Spinal cord (tissue), 9 donors: ENCODE measurements at regions not wholly inside any gene's neighbourhood (a gene's known extent, or its start where the extent isn't known, plus 50 kb on each side); places are given as distances from the start of the nearest gene placed in this dataset.

Experiments used
- DNase-seq, 6 donors: peaks; one replicate each; pipeline versions ENCODE4 v3.0.0 to v3.0.0-alpha.2; 2013 to 2015; ENCODE audit warnings: low spot score in 6 of 6, low read depth in 4 of 6
- H3K27ac ChIP-seq: one replicate; pipeline ENCODE4 v1.5.1; 2013; ENCODE audit warnings: low read depth, low read length, control low read depth
- H3K27me3 ChIP-seq: one replicate; pipeline ENCODE4 v1.6.1; 2013; ENCODE audit warnings: low read length; ENCODE audit not compliant: control insufficient read depth, insufficient read depth
- H3K36me3 ChIP-seq: one replicate; pipeline ENCODE4 v1.6.1; 2013; ENCODE audit warnings: low read length; ENCODE audit not compliant: control insufficient read depth, insufficient read depth
- H3K4me1 ChIP-seq: one replicate; pipeline ENCODE4 v1.6.1; 2013; ENCODE audit warnings: low read length; ENCODE audit not compliant: control insufficient read depth, insufficient read depth
- H3K4me3 ChIP-seq: one replicate; pipeline ENCODE4 v1.5.1; 2013; ENCODE audit warnings: low read depth, low read length, control low read depth
- H3K9me3 ChIP-seq: one replicate; pipeline ENCODE4 v1.6.1; 2013; ENCODE audit warnings: low read length; ENCODE audit not compliant: control insufficient read depth, insufficient read depth
- WGBS: methylation state at CpG from one replicate; pipeline ENCODE4 v1.1.5; 2013; ENCODE audit warnings: missing lambda C conversion rate; ENCODE audit not compliant: insufficient coverage; 5-methylcytosine and 5-hydroxymethylcytosine counted together
- donor health status: healthy.

DNA sequence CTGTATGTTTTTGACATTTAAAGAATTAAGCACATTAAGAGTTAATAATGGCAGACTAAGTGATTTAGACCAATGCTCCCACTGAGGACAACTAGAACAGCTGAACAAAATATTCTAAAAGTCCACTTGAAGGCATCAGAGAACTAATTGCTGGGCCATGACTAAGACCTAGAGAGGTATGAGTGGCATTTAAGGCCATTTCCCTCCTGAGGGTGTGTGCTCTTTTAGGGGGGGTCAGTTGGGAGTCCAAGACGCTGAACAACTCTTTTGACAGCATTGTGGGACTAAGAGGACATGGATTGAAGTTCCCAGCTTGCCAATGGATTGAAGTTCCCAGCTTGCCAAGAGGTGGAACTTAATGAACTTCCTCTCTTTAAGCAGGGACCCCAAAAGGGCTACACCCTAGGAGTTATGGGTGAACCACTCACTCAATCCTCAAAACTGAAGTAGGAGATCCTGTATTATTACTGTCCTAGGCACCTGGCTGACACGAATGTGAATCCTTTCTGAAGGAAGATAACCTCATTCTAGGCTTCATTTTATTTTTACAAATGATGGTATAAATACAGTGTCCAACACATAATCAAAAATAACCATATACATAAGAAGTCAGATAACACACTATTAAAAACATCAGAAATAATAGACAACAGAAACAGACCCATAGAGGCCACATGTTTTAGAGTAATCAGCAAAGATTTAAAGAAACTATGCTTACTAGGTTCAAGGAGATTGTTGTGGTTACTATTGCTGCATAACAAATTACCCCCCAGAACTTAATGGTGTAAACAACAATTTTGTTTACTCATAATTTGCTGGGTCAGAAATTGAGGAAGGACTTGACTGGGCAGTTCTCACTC lies 175.1 kb downstream of the VEGFA start:
- Histone ChIP-seq H3K9me3 (peaks cover 2% of the 10 kb centered on the region), H3K36me3 (no peaks in the 10 kb centered on the region), H3K4me1 (peaks cover 6% of the 10 kb centered on the region), H3K4me3 (no peak overlapping the region), H3K27me3 (no peaks in the 10 kb centered on the region), H3K27ac (no peak overlapping the region)
- 88% methylated on average over 1 of the region's 2 CpGs for WGBS
- no peak for DNase-seq

- no peaks in the 10 kb centered on the region for H3K36me3 ChIP-seq
- no peaks in the 10 kb centered on the region for H3K27me3 ChIP-seq
- peaks cover 2% of the 10 kb centered on the region for H3K9me3 ChIP-seq
- no peak for DNase-seq
- H3K4me3 ChIP-seq = no peak overlapping the region
- no peak overlapping the region for H3K27ac ChIP-seq
- WGBS = 50% methylated on average over 4 of the region's 6 CpGs
- H3K4me1 ChIP-seq = peaks cover 6% of the 10 kb centered on the region
Observed at GRCh38 chr6:43943781-43944250, 173.8 kb downstream of the VEGFA start.

DNA sequence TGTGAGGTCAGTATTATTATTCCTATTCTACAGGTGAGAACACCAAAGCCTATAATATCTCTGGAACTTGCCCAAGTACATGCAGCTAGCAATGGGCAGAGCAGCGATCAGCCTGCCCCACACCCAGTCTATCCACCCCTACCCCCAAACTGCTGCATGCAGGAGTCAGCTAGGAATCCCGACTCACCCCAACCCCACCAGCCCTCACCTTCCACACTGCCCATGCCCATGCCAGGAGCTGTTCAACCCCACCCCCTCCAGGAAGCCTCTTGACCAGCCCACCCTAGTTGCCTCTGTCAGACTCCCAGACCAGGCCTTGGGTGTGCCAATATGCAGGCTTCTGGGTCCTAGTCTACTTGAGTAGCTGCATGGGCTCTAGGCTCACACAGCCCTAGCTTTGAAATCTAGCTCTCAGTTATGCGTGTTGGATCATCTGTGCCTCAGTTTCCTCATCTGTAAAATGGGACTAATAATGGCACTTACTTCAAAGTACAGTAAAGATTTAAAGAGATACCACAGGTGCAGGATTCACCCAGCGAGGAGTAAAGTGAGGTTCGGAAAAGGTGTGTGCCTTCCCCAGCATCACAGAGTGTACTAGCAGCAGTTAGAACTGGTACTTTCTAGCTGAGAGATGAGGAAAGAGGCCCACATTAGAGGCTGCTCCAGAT lies 173.2 kb downstream of the VEGFA start:
- H3K36me3 ChIP-seq = no peaks in the 10 kb centered on the region
- H3K4me1 ChIP-seq = peaks cover 6% of the 10 kb centered on the region
- DNase-seq = no peak
- 91% methylated on average over 5 of the region's 5 CpGs for WGBS
- H3K4me3 ChIP-seq = no peak overlapping the region
- no peak overlapping the region for H3K27ac ChIP-seq
- peaks cover 2% of the 10 kb centered on the region for H3K9me3 ChIP-seq
- H3K27me3 ChIP-seq = no peaks in the 10 kb centered on the region

- Histone ChIP-seq H3K27me3 (no peaks in the 10 kb centered on the region), H3K27ac (no peak overlapping the region), H3K9me3 (peaks cover 2% of the 10 kb centered on the region), H3K4me3 (no peak overlapping the region), H3K36me3 (no peaks in the 10 kb centered on the region), H3K4me1 (peaks cover 6% of the 10 kb centered on the region)
- DNase-seq = no peak
- WGBS = 100% methylated on average over 2 of the region's 3 CpGs
Observed at GRCh38 chr6:43942616-43943015, 172.6 kb downstream of the VEGFA start.

DNA sequence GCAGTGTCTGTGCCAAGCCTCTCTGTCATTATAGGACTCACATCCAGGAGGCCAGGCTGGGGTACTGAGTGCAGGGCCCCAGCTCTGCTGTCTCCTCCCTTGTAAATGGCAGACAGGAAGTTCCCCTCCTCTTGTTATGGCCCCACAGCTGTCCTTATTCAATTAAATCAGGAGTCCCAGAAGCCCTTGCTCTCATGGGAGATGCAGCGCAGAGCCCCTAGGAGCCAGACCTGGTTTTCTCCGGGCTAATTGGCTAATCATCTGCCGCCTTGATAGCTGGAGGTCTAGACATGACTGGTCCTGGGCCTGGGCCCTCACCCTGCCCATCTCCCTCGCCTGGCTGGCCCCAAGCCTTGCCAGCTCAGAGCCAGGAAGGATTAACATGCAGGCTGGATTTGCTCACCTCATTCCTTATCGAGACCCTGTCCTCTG lies 172.0 kb downstream of the VEGFA start:
- Histone ChIP-seq H3K27ac (no peak overlapping the region), H3K9me3 (peaks cover 2% of the 10 kb centered on the region), H3K36me3 (no peaks in the 10 kb centered on the region), H3K27me3 (no peaks in the 10 kb centered on the region), H3K4me3 (no peak overlapping the region), H3K4me1 (peaks cover 6% of the 10 kb centered on the region)
- 88% methylated on average over 4 of the region's 5 CpGs for WGBS
- no peak for DNase-seq

GRCh38 chr6:43941174-43941573 lies 171.2 kb downstream of the VEGFA start:
- Histone ChIP-seq H3K9me3 (peaks cover 2% of the 10 kb centered on the region), H3K4me3 (no peak overlapping the region), H3K27me3 (no peaks in the 10 kb centered on the region), H3K36me3 (no peaks in the 10 kb centered on the region), H3K4me1 (peaks cover 6% of the 10 kb centered on the region), H3K27ac (no peak overlapping the region)
- 95% methylated on average over 5 of the region's 5 CpGs for WGBS
- no peak for DNase-seq

DNA sequence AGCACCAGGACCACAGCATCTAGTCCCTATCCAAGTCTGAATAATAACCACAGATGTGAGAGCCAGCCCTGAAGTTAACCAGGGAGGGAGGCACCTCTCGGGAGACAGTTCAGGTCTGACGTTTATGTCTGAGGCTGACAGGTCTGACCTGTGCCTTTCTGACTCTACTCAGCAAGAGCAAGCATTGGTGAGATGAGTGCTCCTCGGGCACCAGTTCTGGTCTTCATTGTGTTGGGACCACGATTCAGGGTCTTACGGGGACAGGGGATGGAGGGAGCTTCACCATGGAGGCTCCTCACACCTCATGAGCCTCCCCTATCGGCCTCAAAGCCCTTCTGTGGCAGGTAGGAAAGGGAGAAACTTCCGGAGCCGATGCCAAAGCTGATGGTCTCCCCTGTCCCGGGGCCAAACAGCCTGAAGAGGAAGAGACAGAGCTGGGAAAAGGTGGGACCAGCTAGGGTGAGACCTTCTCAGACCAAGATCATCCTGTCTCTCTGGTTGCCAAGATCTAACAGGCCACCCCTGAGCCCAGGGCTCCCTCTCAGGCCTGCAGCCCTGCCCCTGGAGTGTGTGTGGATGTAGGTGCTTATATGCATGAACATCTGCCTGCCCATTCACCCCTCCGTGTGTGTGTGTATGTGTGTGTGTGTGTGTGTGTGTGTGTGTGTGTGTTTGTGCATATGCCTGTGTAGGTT lies 170.5 kb downstream of the VEGFA start:
- Histone ChIP-seq H3K9me3 (peaks cover 2% of the 10 kb centered on the region), H3K4me1 (peaks cover 10% of the 10 kb centered on the region), H3K36me3 (no peaks in the 10 kb centered on the region), H3K27ac (no peak overlapping the region), H3K4me3 (no peak overlapping the region), H3K27me3 (no peaks in the 10 kb centered on the region)
- DNase-seq = no peak
- 93% methylated on average over 8 of the region's 10 CpGs for WGBS

DNA sequence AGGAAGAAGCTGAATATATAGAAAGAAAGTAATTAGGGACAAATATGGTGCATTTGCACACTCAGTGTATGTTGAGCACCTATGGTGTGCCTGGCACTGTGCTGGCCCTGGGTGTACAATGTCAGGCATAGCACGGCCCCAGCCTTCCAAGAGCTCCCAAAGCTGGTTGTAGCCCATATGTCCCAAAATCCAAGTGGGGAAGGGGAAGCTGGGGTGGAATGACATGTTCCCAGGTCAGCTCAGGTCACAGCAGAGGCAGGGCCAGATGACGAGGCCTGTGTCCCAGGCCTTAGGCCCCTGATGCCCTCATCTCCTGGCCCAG lies 170.0 kb downstream of the VEGFA start:
- Histone ChIP-seq H3K9me3 (peaks cover 2% of the 10 kb centered on the region), H3K4me1 (peaks cover 10% of the 10 kb centered on the region), H3K27ac (no peak overlapping the region), H3K4me3 (no peak overlapping the region), H3K36me3 (no peaks in the 10 kb centered on the region), H3K27me3 (no peaks in the 10 kb centered on the region)
- no peak for DNase-seq
- 100% methylated on average over 1 of the region's 2 CpGs for WGBS

GRCh38 chr6:43939281-43940070 lies 169.5 kb downstream of the VEGFA start:
- Histone ChIP-seq H3K36me3 (no peaks in the 10 kb centered on the region), H3K4me1 (peaks cover 10% of the 10 kb centered on the region), H3K27ac (no peak overlapping the region), H3K4me3 (no peak overlapping the region), H3K9me3 (no peaks in the 10 kb centered on the region), H3K27me3 (no peaks in the 10 kb centered on the region)
- WGBS = 87% methylated on average over 11 of the region's 15 CpGs
- no peak for DNase-seq
